ENCODE measurements at regions not wholly inside any gene's neighbourhood (a gene's known extent, or its start where the extent isn't known, plus 50 kb on each side); places are given as distances from the start of the nearest gene placed in this dataset.
A peak's percentile ranks its signal among the peaks of the same experiment; 100 is the strongest.

GRCh38 chr15:70491641-70492040, 271.7 kb downstream of the UACA start:
- no peak for DNase-seq (ENCODE audit: low read depth, low spot score)

- DNase-seq (ENCODE audit: low read depth, low spot score) = no peak
Observed at GRCh38 chr15:70491201-70491621, 272.1 kb downstream of the UACA start.

GRCh38 chr15:70490838-70491155, 272.6 kb downstream of the UACA start:
- DNase-seq (ENCODE audit: low read depth, low spot score) = no peak

GRCh38 chr15:70490148-70490837, 273.1 kb downstream of the UACA start:
- no peak for DNase-seq (ENCODE audit: low read depth, low spot score)

- DNase-seq (ENCODE audit: low read depth, low spot score) = no peak
Observed at GRCh38 chr15:70488941-70489848, 274.2 kb downstream of the UACA start.

- peak; percentile 85 for DNase-seq (ENCODE audit: low read depth, low spot score)
Observed at GRCh38 chr15:70488002-70488605, 275.3 kb downstream of the UACA start.

- no peak for DNase-seq (ENCODE audit: low read depth, low spot score)
Observed at GRCh38 chr15:70487387-70487740, 276.0 kb downstream of the UACA start.

- no peak for DNase-seq (ENCODE audit: low read depth, low spot score)
Observed at GRCh38 chr15:70486451-70487386, 276.6 kb downstream of the UACA start.

GRCh38 chr15:70486012-70486411, 277.3 kb downstream of the UACA start:
- no peak for DNase-seq (ENCODE audit: low read depth, low spot score)

- no peak for DNase-seq (ENCODE audit: low read depth, low spot score)
Observed at GRCh38 chr15:70484993-70485392, 278.4 kb downstream of the UACA start.

GRCh38 chr15:70483513-70483912, 279.8 kb downstream of the UACA start:
- DNase-seq (ENCODE audit: low read depth, low spot score) = no peak

- DNase-seq (ENCODE audit: low read depth, low spot score) = no peak
Observed at GRCh38 chr15:70480196-70480856, 283.0 kb downstream of the UACA start.

- DNase-seq (ENCODE audit: low read depth, low spot score) = no peak
Observed at GRCh38 chr15:70479785-70480184, 283.6 kb downstream of the UACA start.

GRCh38 chr15:70479056-70479455, 284.3 kb downstream of the UACA start:
- no peak for DNase-seq (ENCODE audit: low read depth, low spot score)

GRCh38 chr15:70478251-70478990, 284.9 kb downstream of the UACA start:
- DNase-seq (ENCODE audit: low read depth, low spot score) = no peak

GRCh38 chr15:70477750-70478250, 285.6 kb downstream of the UACA start:
- DNase-seq (ENCODE audit: low read depth, low spot score) = no peak

GRCh38 chr15:70476441-70476840, 286.9 kb downstream of the UACA start:
- DNase-seq (ENCODE audit: low read depth, low spot score) = no peak

- no peak for DNase-seq (ENCODE audit: low read depth, low spot score)
Observed at GRCh38 chr15:70475921-70476320, 287.4 kb downstream of the UACA start.

- DNase-seq (ENCODE audit: low read depth, low spot score) = no peak
Observed at GRCh38 chr15:70475407-70475781, 288.0 kb downstream of the UACA start.
